ENCODE measurements at regions not wholly inside any gene's neighbourhood (a gene's known extent, or its start where the extent isn't known, plus 50 kb on each side); places are given as distances from the start of the nearest gene placed in this dataset.

- Histone ChIP-seq H3K27me3 (ENCODE audit: control insufficient read depth, insufficient read depth, low read length) (no peaks in the 10 kb centered on the region), H3K4me3 (ENCODE audit: insufficient read depth, low read depth, low read length) (no peak overlapping the region), H3K36me3 (replicated peaks; ENCODE audit: control insufficient read depth, insufficient read depth, low read length) (no peaks in the 10 kb centered on the region)
- no peak for DNase-seq
Measured at GRCh38 chr4:182188622-182189021, 54.6 kb upstream of the TENM3 start.

GRCh38 chr4:182189103-182189878 is 53.9 kb upstream of the TENM3 start:
- H3K4me3 ChIP-seq (ENCODE audit: insufficient read depth, low read depth, low read length) = no peak overlapping the region
- no peaks in the 10 kb centered on the region for H3K36me3 ChIP-seq (replicated peaks; ENCODE audit: control insufficient read depth, insufficient read depth, low read length)
- no peaks in the 10 kb centered on the region for H3K27me3 ChIP-seq (ENCODE audit: control insufficient read depth, insufficient read depth, low read length)
- DNase-seq = no peak

DNA sequence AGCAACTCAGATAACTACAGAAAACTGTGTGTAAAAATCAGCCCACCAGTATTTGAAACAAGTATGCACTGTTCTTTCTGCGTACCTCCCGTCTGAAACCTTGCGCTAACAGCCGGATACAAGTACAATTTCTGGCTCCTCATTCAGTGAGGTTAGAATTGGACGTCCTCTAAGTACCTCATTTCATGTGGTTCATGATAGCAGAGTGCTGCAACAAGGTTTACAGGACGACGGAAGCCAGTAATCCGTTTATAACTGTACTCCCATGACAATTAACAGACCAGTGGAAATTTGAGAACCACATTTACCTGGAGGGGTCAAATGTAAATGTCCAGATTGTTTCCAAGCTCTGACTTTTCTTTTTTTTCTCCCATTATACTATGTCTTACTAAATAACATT is 52.9 kb upstream of the TENM3 start:
- Histone ChIP-seq H3K4me3 (ENCODE audit: insufficient read depth, low read depth, low read length) (no peak overlapping the region), H3K36me3 (replicated peaks; ENCODE audit: control insufficient read depth, insufficient read depth, low read length) (no peaks in the 10 kb centered on the region), H3K27me3 (ENCODE audit: control insufficient read depth, insufficient read depth, low read length) (no peaks in the 10 kb centered on the region)
- DNase-seq = no peak

GRCh38 chr4:182192511-182193181 is 50.6 kb upstream of the TENM3 start:
- Histone ChIP-seq H3K36me3 (replicated peaks; ENCODE audit: control insufficient read depth, insufficient read depth, low read length) (no peaks in the 10 kb centered on the region), H3K4me3 (ENCODE audit: insufficient read depth, low read depth, low read length) (no peak overlapping the region), H3K27me3 (ENCODE audit: control insufficient read depth, insufficient read depth, low read length) (no peaks in the 10 kb centered on the region)
- no peak for DNase-seq

GRCh38 chr4:182193311-182193710 is 49.9 kb upstream of the TENM3 start:
- Histone ChIP-seq H3K36me3 (replicated peaks; ENCODE audit: control insufficient read depth, insufficient read depth, low read length) (no peaks in the 10 kb centered on the region), H3K4me3 (ENCODE audit: insufficient read depth, low read depth, low read length) (no peak overlapping the region), H3K27me3 (ENCODE audit: control insufficient read depth, insufficient read depth, low read length) (no peaks in the 10 kb centered on the region)
- DNase-seq = no peak

Measured in H7 (cell line).